ENCODE measurements at regions not wholly inside any gene's neighbourhood (a gene's known extent, or its start where the extent isn't known, plus 50 kb on each side); places are given as distances from the start of the nearest gene placed in this dataset.

- TF ChIP-seq, protein P1, sequence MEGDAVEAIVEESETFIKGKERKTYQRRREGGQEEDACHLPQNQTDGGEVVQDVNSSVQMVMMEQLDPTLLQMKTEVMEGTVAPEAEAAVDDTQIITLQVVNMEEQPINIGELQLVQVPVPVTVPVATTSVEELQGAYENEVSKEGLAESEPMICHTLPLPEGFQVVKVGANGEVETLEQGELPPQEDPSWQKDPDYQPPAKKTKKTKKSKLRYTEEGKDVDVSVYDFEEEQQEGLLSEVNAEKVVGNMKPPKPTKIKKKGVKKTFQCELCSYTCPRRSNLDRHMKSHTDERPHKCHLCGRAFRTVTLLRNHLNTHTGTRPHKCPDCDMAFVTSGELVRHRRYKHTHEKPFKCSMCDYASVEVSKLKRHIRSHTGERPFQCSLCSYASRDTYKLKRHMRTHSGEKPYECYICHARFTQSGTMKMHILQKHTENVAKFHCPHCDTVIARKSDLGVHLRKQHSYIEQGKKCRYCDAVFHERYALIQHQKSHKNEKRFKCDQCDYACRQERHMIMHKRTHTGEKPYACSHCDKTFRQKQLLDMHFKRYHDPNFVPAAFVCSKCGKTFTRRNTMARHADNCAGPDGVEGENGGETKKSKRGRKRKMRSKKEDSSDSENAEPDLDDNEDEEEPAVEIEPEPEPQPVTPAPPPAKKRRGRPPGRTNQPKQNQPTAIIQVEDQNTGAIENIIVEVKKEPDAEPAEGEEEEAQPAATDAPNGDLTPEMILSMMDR (IDR thresholded peaks at IDR 0.05; ENCODE audit: low read depth, low read length) = no peak
- DNase-seq (ENCODE audit: extremely low read depth, low read depth) = no peak
These were observed 343.7 kb downstream of the MID1IP1 start for GRCh38 chrX:39144956-39145355.

GRCh38 chrX:39145859-39146258 lies 344.6 kb downstream of the MID1IP1 start:
- TF ChIP-seq, protein P1 (IDR thresholded peaks at IDR 0.05; ENCODE audit: low read depth, low read length) = no peak
- no peak for DNase-seq (ENCODE audit: extremely low read depth, low read depth)

DNA sequence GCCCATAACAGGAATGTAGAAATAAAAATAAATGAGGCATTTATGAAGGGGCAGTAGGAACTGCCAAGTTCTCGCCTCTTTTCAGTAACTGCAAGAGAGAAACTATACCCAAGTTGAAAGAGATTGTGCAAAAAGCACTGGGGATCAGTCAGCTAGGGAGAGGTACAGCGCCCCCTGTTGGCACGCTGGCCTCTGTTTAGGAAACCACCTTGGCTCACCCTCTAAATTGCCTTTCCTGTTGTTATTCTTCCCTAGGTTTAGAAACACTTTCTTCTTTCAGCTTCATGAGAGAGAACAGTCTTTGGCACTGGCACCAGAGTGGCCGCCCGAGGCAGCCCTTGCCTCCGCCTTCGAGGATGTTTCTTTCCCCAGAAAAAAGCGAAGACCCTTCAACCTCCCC lies 348.5 kb downstream of the MID1IP1 start:
- peak; percentile 16 for DNase-seq (ENCODE audit: extremely low read depth, low read depth)
- TF ChIP-seq, protein P1 (IDR thresholded peaks at IDR 0.05; ENCODE audit: low read depth, low read length) = peak; percentile 78

DNA sequence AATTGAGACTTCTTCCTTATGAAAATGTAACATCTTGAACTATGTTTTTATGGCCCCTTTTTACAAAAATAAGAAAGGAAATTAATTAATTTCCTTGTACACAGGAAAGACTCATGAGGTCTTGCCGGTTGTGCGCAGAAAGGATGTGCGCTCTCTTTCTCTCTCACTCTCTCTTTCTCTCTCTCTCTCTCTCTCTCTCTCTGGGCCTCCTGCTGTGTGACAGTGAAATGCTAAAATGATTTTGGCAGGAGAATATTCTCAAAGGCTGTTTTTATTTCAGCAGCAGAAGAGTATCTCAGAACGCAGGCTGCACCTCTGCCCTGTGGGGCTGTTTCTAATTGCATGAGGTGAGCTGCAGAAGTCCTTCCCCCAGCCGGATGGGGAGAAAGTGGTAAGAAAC lies 349.0 kb downstream of the MID1IP1 start:
- TF ChIP-seq, protein P1 (IDR thresholded peaks at IDR 0.05; ENCODE audit: low read depth, low read length) = no peak
- no peak for DNase-seq (ENCODE audit: extremely low read depth, low read depth)

DNA sequence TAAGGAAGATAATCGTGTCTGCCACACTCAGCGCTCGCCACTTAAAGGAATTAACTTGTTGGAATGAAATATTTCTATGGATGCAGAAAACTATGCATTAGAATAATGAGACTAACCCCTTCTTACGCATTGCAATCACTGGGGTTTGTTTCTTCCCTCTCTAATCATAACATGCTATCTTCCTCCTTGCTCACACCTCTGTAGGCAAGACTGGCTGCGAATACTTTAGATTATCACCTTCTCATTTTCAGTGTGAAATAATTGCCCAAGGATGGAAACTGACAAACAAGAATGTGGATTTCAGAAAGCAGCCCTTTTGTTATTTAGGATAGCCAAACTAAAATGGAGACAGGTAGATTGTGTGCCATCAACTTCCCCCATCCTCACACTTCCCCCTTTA lies 349.4 kb downstream of the MID1IP1 start:
- TF ChIP-seq, protein P1 (IDR thresholded peaks at IDR 0.05; ENCODE audit: low read depth, low read length) = no peak
- DNase-seq (ENCODE audit: extremely low read depth, low read depth) = no peak

DNA sequence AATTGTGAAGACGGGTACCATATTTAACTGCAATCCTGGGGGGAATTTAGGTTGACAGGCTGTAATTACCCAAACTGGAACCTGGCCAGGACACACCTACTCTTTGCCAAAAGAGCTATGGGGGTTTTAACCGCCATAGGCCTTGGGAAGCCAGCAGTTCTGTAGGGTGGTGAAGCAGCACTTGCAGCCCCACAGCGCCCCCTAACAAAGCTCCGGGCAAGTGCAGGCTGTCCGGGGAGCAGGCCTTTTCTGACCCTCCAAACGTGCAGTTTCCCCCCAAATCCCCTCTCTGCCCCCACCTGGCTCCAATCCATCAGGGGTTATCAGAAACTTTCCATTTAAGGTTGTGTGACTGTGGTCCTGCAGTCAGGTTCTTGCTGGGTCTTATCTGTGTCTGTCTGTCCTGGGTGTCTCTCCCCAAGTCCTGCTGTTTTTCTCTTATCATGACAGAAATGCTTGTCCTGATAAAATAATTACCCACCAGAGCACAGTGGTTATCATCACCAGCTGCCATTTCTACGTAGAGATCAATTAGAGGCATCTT lies 350.9 kb downstream of the MID1IP1 start:
- DNase-seq (ENCODE audit: extremely low read depth, low read depth) = no peak
- TF ChIP-seq, protein P1 (IDR thresholded peaks at IDR 0.05; ENCODE audit: low read depth, low read length) = peak; percentile 37

DNA sequence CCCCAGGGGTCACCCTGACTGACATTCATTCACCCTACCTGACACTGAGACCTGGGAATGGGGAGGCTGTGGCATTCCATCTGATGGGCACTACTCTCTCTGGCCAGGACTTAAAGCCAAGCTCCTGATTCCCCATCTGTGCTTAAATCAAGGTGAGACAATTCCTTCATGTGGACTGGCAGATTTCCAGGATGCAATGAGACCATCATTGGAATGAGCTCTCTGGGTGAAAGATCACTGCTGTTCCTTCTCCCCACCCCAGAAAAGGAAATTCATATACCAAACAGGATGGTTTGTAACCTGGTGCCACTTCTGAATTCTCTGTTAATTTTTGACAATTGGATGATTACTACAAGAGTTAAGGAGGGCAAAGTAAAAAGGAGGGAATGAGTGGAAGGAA lies 354.8 kb downstream of the MID1IP1 start:
- TF ChIP-seq, protein P1 (IDR thresholded peaks at IDR 0.05; ENCODE audit: low read depth, low read length) = no peak
- no peak for DNase-seq (ENCODE audit: extremely low read depth, low read depth)

All from AG09319 (cell line).